ENCODE measurements at regions not wholly inside any gene's neighbourhood (a gene's known extent, or its start where the extent isn't known, plus 50 kb on each side); places are given as distances from the start of the nearest gene placed in this dataset.
"Not testable (repeated sequence)": the region's sequence is repeated elsewhere in the genome, so short reads cannot be mapped to it uniquely, and the experiment has no call there.

GRCh38 chr13:39926345-39926744, 270.9 kb downstream of the COG6 start:
- Histone ChIP-seq H3K4me1 (ENCODE audit: control insufficient read depth, low read depth, low read length) (no peaks in the 10 kb centered on the region), H3K27ac (ENCODE audit: low read length) (no peak overlapping the region), H3K27me3 (ENCODE audit: control insufficient read depth, insufficient read depth, low read length) (no peaks in the 10 kb centered on the region), H3K9ac (ENCODE audit: low read length) (no peak overlapping the region), H3K4me3 (ENCODE audit: low read length) (no peak overlapping the region), H3K36me3 (ENCODE audit: control insufficient read depth, low read depth, low read length) (no peaks in the 10 kb centered on the region), H3K9me3 (ENCODE audit: control insufficient read depth, low read depth, low read length) (no peaks in the 10 kb centered on the region)

GRCh38 chr13:39928261-39928660, 272.8 kb downstream of the COG6 start:
- Histone ChIP-seq H3K27me3 (ENCODE audit: control insufficient read depth, insufficient read depth, low read length) (no peaks in the 10 kb centered on the region), H3K36me3 (ENCODE audit: control insufficient read depth, low read depth, low read length) (no peaks in the 10 kb centered on the region), H3K4me1 (ENCODE audit: control insufficient read depth, low read depth, low read length) (no peaks in the 10 kb centered on the region), H3K9me3 (ENCODE audit: control insufficient read depth, low read depth, low read length) (no peaks in the 10 kb centered on the region), H3K9ac (ENCODE audit: low read length) (no peak overlapping the region), H3K4me3 (ENCODE audit: low read length) (no peak overlapping the region), H3K27ac (ENCODE audit: low read length) (no peak overlapping the region)

GRCh38 chr13:39929583-39929982, 274.1 kb downstream of the COG6 start:
- H3K27ac ChIP-seq (ENCODE audit: low read length): no peak overlapping the region
- H3K27me3 ChIP-seq (ENCODE audit: control insufficient read depth, insufficient read depth, low read length): no peaks in the 10 kb centered on the region
- H3K4me3 ChIP-seq (ENCODE audit: low read length): no peak overlapping the region

GRCh38 chr13:39930060-39930459, 274.6 kb downstream of the COG6 start:
- no peaks in the 10 kb centered on the region for H3K9me3 ChIP-seq (ENCODE audit: control insufficient read depth, low read depth, low read length)
- H3K4me1 ChIP-seq (ENCODE audit: control insufficient read depth, low read depth, low read length): no peaks in the 10 kb centered on the region
- H3K27me3 ChIP-seq (ENCODE audit: control insufficient read depth, insufficient read depth, low read length): no peaks in the 10 kb centered on the region
- H3K9ac ChIP-seq (ENCODE audit: low read length): no peak overlapping the region
- H3K4me3 ChIP-seq (ENCODE audit: low read length): no peak overlapping the region
- H3K27ac ChIP-seq (ENCODE audit: low read length): no peak overlapping the region
- no peaks in the 10 kb centered on the region for H3K36me3 ChIP-seq (ENCODE audit: control insufficient read depth, low read depth, low read length)

More at GRCh38 chr13:39929583-39929982, 274.1 kb downstream of the COG6 start:
- Histone ChIP-seq H3K4me1 (ENCODE audit: control insufficient read depth, low read depth, low read length) (no peaks in the 10 kb centered on the region), H3K9me3 (ENCODE audit: control insufficient read depth, low read depth, low read length) (no peaks in the 10 kb centered on the region), H3K36me3 (ENCODE audit: control insufficient read depth, low read depth, low read length) (no peaks in the 10 kb centered on the region), H3K9ac (ENCODE audit: low read length) (no peak overlapping the region)

- no peak overlapping the region for H3K9ac ChIP-seq (ENCODE audit: low read length)
- no peaks in the 10 kb centered on the region for H3K4me1 ChIP-seq (ENCODE audit: control insufficient read depth, low read depth, low read length)
- no peaks in the 10 kb centered on the region for H3K36me3 ChIP-seq (ENCODE audit: control insufficient read depth, low read depth, low read length)
- H3K27me3 ChIP-seq (ENCODE audit: control insufficient read depth, insufficient read depth, low read length): no peaks in the 10 kb centered on the region
- H3K9me3 ChIP-seq (ENCODE audit: control insufficient read depth, low read depth, low read length): no peaks in the 10 kb centered on the region
- no peak overlapping the region for H3K4me3 ChIP-seq (ENCODE audit: low read length)
- H3K27ac ChIP-seq (ENCODE audit: low read length): no peak overlapping the region
These were observed 275.3 kb downstream of the COG6 start for GRCh38 chr13:39930544-39931444.

GRCh38 chr13:39931505-39931904, 276.0 kb downstream of the COG6 start:
- Histone ChIP-seq H3K9me3 (ENCODE audit: control insufficient read depth, low read depth, low read length) (no peaks in the 10 kb centered on the region), H3K36me3 (ENCODE audit: control insufficient read depth, low read depth, low read length) (no peaks in the 10 kb centered on the region), H3K4me1 (ENCODE audit: control insufficient read depth, low read depth, low read length) (no peaks in the 10 kb centered on the region), H3K27ac (ENCODE audit: low read length) (no peak overlapping the region), H3K27me3 (ENCODE audit: control insufficient read depth, insufficient read depth, low read length) (no peaks in the 10 kb centered on the region), H3K4me3 (ENCODE audit: low read length) (no peak overlapping the region), H3K9ac (ENCODE audit: low read length) (no peak overlapping the region)

- H3K36me3 ChIP-seq (ENCODE audit: control insufficient read depth, low read depth, low read length); H3K4me1 ChIP-seq (ENCODE audit: control insufficient read depth, low read depth, low read length); H3K4me3 ChIP-seq (ENCODE audit: low read length); H3K27ac ChIP-seq (ENCODE audit: low read length); H3K27me3 ChIP-seq (ENCODE audit: control insufficient read depth, insufficient read depth, low read length); H3K9ac ChIP-seq (ENCODE audit: low read length); H3K9me3 ChIP-seq (ENCODE audit: control insufficient read depth, low read depth, low read length): not testable (repeated sequence)
These were observed 277.1 kb downstream of the COG6 start for GRCh38 chr13:39932514-39932913.

- no peaks in the 10 kb centered on the region for H3K27me3 ChIP-seq (ENCODE audit: control insufficient read depth, insufficient read depth, low read length)
- H3K27ac ChIP-seq (ENCODE audit: low read length): no peak overlapping the region
- H3K4me1 ChIP-seq (ENCODE audit: control insufficient read depth, low read depth, low read length): no peaks in the 10 kb centered on the region
- H3K9ac ChIP-seq (ENCODE audit: low read length): no peak overlapping the region
- no peak overlapping the region for H3K4me3 ChIP-seq (ENCODE audit: low read length)
- H3K9me3 ChIP-seq (ENCODE audit: control insufficient read depth, low read depth, low read length): no peaks in the 10 kb centered on the region
- H3K36me3 ChIP-seq (ENCODE audit: control insufficient read depth, low read depth, low read length): no peaks in the 10 kb centered on the region
These were observed 279.7 kb downstream of the COG6 start for GRCh38 chr13:39935155-39935554.

- H3K4me1 ChIP-seq (ENCODE audit: control insufficient read depth, low read depth, low read length): peaks cover 11% of the 10 kb centered on the region
- H3K4me3 ChIP-seq (ENCODE audit: low read length): no peak overlapping the region
These were observed 283.1 kb downstream of the COG6 start for GRCh38 chr13:39938596-39938995.

GRCh38 chr13:39941236-39941635, 285.8 kb downstream of the COG6 start:
- H3K9me3 ChIP-seq (ENCODE audit: control insufficient read depth, low read depth, low read length): no peaks in the 10 kb centered on the region
- peaks cover 11% of the 10 kb centered on the region for H3K4me1 ChIP-seq (ENCODE audit: control insufficient read depth, low read depth, low read length)
- H3K4me3 ChIP-seq (ENCODE audit: low read length): no peak overlapping the region
- no peak overlapping the region for H3K27ac ChIP-seq (ENCODE audit: low read length)
- no peak overlapping the region for H3K9ac ChIP-seq (ENCODE audit: low read length)
- H3K36me3 ChIP-seq (ENCODE audit: control insufficient read depth, low read depth, low read length): no peaks in the 10 kb centered on the region
- H3K27me3 ChIP-seq (ENCODE audit: control insufficient read depth, insufficient read depth, low read length): peaks cover 8% of the 10 kb centered on the region

More at GRCh38 chr13:39938596-39938995, 283.1 kb downstream of the COG6 start:
- Histone ChIP-seq H3K27ac (ENCODE audit: low read length) (no peak overlapping the region), H3K9ac (ENCODE audit: low read length) (no peak overlapping the region), H3K36me3 (ENCODE audit: control insufficient read depth, low read depth, low read length) (no peaks in the 10 kb centered on the region), H3K9me3 (ENCODE audit: control insufficient read depth, low read depth, low read length) (no peaks in the 10 kb centered on the region), H3K27me3 (ENCODE audit: control insufficient read depth, insufficient read depth, low read length) (peaks cover 8% of the 10 kb centered on the region)

GRCh38 chr13:39941911-39942551, 286.6 kb downstream of the COG6 start:
- Histone ChIP-seq H3K9ac (ENCODE audit: low read length) (no peak overlapping the region), H3K4me1 (ENCODE audit: control insufficient read depth, low read depth, low read length) (peaks cover 11% of the 10 kb centered on the region), H3K27ac (ENCODE audit: low read length) (no peak overlapping the region), H3K9me3 (ENCODE audit: control insufficient read depth, low read depth, low read length) (no peaks in the 10 kb centered on the region), H3K27me3 (ENCODE audit: control insufficient read depth, insufficient read depth, low read length) (peaks cover 8% of the 10 kb centered on the region), H3K36me3 (ENCODE audit: control insufficient read depth, low read depth, low read length) (no peaks in the 10 kb centered on the region), H3K4me3 (ENCODE audit: low read length) (no peak overlapping the region)
